SK-N-SH treated with all-trans-retinoic acid at 6 μM for 48 hours (cell line): ENCODE measurements at regions not wholly inside any gene's neighbourhood (a gene's known extent, or its start where the extent isn't known, plus 50 kb on each side); places are given as distances from the start of the nearest gene placed in this dataset.

Experiments
- ARNTL ChIP-seq: fragments of 450-650 bp; formaldehyde crosslinking; IDR thresholded peaks from 2 replicates; pipeline ENCODE4 v1.5.0; 2020; ENCODE audit warnings: low read depth, mild to moderate bottlenecking, moderate library complexity, borderline replicate concordance
- RARB ChIP-seq: fragments of 250-450 bp; sonication (Bioruptor Pico); IDR thresholded peaks from 2 replicates; pipeline ENCODE4 v1.8.0; 2021; ENCODE audit warnings: mild to moderate bottlenecking, moderate library complexity
- TCF4 ChIP-seq: fragments of 250-450 bp; sonication (Bioruptor Pico); IDR thresholded peaks from 2 replicates; pipeline ENCODE4 v1.8.0; 2021; ENCODE audit warnings: mild to moderate bottlenecking, moderate library complexity, borderline replicate concordance
- ZNF70 ChIP-seq: fragments of 450-650 bp; formaldehyde crosslinking; IDR thresholded peaks from 2 replicates; pipeline ENCODE4 v1.5.0; 2020; ENCODE audit warnings: mild to moderate bottlenecking, moderate library complexity

DNA sequence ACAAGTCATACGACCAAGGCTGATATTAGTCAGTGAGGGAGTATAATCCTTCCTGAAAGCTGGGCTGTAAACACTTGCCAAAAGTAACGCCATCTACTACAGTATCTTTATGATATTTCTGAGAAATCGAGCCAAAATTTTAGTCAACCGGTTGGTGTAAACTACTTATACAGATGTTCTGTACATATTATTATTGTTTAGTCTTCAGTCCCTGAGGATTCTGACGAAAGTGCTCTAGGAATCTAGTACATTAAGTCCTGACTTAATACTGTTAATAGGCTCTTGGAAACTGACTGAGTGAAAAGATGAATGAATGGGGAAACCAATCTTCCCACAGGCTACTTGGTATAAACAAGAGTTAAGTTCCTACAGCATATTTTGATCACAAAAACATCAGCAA lies 274.3 kb downstream of the USP25 start:
- no peak for TF ChIP-seq ARNTL
- TF ChIP-seq RARB (CRISPR knock-in tag): no peak
- no peak for TF ChIP-seq TCF4 (CRISPR knock-in tag)
- TF ChIP-seq ZNF70: no peak
